GM12892 (cell line): ENCODE measurements at regions not wholly inside any gene's neighbourhood (a gene's known extent, or its start where the extent isn't known, plus 50 kb on each side); places are given as distances from the start of the nearest gene placed in this dataset.

Source experiments
- DNase-seq: peaks from one replicate; pipeline ENCODE4 v3.0.0; 2011; ENCODE audit not compliant: insufficient read length
- FAIRE-seq: peaks from 2 replicates; lab custom pipeline; 2011; peaks lifted over from hg19 to GRCh38; lab: Jason Lieb, UNC
- POLR2A ChIP-seq: IDR thresholded peaks from 2 replicates; pipeline ENCODE4 v1.6.1; 2011; ENCODE audit warnings: low read depth, low read length, control low read depth
- POLR2AphosphoS5 ChIP-seq: IDR thresholded peaks from 2 replicates; pipeline ENCODE4 v1.6.1; 2011; ENCODE audit warnings: low read depth, low read length, control low read depth
- TAF1 ChIP-seq: IDR thresholded peaks from 2 replicates; pipeline ENCODE4 v1.6.1; 2011; ENCODE audit warnings: low read depth, mild to moderate bottlenecking, control low read depth, low read length, borderline replicate concordance

DNA sequence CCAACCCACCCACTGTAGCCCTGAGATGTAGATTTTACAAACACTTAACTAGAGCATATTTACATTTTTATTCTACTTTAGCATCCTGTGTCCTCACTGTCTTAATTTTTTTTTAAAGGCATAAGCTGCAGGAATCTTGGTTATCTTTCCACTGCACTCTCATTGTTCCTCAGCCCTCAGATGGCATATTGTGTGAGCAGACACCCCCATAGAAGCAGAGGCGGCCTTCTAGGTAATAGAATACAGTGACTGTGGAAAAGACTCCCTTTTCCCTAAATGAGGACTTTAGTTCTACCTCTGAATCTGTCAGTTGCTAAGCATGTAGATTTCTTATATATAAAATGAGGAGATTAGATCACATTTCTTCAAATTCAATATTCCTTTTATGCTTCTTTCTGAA lies 543.5 kb upstream of the SPHKAP start:
- TF ChIP-seq TAF1 (no peak), POLR2AphosphoS5 (no peak), POLR2A (no peak)
- FAIRE-seq, result no peak
- DNase-seq, result no peak

DNA sequence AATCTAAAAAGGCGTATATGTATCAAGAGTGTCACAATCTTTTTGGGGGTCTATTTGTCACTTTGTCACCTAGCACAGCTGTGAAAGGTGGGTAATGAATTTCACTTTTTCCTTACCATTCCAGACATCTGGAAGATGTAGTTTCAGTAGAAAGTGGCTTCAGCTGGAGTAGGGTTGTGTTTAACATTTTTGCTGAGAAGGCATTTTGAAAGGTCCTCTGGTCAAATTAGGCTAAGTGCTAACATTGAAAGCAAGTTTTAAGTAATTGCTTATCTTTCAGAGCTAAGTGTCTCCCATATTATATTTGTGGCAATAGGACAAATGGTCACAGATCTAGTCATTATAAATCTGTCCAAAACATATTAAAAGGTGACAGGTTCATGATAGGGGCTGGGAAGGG lies 542.1 kb upstream of the SPHKAP start:
- DNase-seq (no peak), FAIRE-seq (no peak)
- TF ChIP-seq POLR2A (no peak), TAF1 (no peak), POLR2AphosphoS5 (no peak)

DNA sequence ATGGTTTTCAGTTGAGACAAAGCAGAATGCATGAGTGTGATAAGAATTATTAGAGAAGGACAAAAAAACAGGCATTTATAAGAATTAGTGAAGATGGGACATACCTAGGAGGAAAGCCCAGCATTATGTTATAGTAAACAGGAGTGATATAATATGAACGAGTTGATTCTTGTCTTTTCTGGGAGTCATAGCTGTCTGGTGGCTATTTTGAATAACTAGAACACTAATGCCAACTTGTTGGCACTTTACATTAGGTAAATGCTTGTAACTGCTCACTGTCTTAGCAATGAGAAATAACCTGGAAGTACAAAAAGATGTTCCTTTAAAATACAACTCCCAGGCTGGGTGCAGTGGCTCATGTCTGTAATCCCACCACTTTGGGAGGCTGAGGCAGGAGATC lies 540.8 kb upstream of the SPHKAP start:
- FAIRE-seq (no peak), DNase-seq (no peak)
- TF ChIP-seq POLR2A, result no peak
- no peak for TF ChIP-seq TAF1
- no peak for TF ChIP-seq POLR2AphosphoS5

DNA sequence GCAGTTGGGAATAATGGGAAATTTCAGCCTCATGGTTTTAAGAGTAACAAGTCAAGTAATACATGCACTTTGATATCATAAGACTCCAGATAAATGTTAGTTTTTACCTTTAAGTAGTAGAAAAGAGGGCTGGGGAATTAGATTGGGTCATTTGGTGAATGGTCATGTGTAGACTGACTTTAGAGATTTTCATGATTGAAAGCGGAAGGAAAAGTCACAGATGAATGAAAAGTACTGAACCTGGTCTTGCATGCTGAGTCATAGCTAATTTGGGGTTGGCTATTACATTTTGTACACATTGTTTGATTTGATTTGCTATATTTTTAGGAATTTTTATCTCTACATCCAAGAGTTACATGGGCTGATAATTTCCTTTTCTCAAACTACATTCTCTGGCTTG lies 539.4 kb upstream of the SPHKAP start:
- DNase-seq (no peak), FAIRE-seq (no peak)
- TF ChIP-seq TAF1, result no peak
- no peak for TF ChIP-seq POLR2A
- TF ChIP-seq POLR2AphosphoS5, result no peak

DNA sequence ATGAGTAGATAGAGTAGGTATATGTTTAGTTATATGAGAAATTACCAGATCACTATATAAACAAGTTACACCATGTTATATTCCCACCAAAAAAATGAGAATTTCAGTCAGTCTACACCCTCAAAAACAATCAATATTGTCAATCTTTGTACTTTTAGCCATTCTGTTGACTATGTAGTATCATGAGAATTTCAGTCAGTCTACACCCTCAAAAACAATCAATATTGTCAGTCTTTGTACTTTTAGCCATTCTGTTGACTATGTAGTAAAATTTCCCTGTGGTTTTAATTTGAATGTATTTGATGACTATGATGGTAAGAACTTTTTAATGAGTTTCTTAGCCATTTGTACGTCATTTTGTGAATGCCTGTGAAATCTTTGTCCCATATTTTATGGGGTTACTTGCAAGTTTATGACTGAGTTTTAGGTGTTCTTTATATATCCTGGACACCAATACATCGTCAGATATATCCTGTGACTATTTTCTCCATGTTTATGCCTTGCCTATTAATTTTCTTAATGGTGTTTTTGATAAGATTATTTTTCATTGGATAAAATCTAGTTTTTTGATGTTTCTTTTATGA lies 528.4 kb upstream of the SPHKAP start:
- TF ChIP-seq TAF1 (no peak), POLR2A (no peak), POLR2AphosphoS5 (no peak)
- FAIRE-seq (no peak), DNase-seq (no peak)

DNA sequence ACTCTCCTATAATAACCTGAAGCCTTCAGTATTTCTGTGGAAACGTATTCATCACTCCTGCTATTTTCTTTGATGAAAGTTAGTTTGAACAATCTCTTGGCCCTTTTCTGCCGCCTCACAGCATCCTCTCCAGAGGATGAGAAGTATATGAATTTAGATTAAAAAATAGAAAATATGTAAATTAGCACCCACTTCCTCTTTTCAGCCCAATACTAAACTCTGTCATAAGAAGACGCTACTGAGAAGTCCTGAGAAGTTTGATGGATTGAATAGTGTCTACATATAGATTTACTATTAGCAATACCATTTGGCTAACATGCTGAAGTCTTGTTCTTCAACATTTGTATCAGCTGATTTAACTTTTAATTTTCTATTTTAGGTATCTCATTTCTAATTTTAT lies 526.4 kb upstream of the SPHKAP start:
- TF ChIP-seq POLR2AphosphoS5 (no peak), TAF1 (no peak), POLR2A (no peak)
- FAIRE-seq (no peak), DNase-seq (no peak)

DNA sequence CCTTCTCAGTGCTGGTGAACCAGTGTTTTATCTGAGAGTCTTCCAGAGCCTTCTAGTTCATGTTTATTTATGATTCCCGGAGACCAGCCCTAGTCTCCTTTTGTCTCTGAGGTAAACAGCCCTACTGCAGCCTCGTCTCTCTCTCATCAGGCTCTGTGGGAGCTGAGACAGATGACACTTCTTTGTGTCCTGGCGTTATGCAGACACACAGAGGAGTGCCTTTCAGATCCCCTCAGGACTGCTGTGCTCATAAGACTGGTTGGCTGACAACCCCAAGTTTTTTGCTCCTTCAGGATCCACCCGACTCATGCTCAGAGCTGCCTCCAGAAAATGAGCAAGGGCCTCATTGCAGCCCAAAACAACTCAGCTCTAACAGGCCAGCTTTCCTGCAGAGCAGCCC lies 523.8 kb upstream of the SPHKAP start:
- TF ChIP-seq POLR2A (no peak), POLR2AphosphoS5 (no peak), TAF1 (no peak)
- no peak for DNase-seq
- FAIRE-seq, result no peak

DNA sequence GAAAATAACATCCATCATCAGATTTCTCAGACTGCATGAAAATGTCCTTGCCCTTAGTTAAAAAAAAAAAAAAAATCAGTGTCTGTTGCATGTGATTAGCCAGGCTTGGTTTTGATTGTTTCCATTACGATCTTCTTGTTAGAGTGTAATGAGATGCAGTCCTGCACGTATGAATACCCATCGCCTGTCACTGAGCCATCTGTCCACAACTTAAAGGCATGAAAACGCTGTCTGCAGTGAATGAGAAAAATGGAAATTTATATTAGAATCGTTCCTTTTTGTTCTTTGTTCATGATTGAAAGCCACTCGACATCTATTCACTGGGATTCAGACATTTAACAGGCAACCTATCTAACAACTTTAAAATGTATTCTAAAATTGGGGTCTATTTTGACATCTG lies 521.7 kb upstream of the SPHKAP start:
- TF ChIP-seq POLR2AphosphoS5 (no peak), TAF1 (no peak)
- DNase-seq (no peak), FAIRE-seq (no peak)

DNA sequence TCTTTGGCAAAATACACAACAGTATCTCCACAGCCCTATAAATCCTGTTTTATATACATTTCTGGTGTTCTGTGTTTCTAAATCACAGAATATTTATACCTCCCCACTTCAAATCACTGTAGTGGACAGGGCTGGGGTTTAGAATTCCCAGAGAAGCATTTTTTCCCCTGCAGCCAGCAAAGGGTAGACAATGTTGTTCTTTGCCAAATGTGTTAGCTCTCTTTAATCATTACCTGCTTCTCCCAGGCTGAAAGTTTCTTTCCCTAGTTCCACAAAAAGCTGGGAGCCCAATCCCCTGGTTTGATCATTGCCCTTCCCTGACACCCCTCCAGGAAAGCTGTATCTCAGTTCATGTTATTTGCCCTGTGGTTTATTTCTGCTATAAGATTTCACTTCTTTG lies 520.0 kb upstream of the SPHKAP start:
- no peak for FAIRE-seq
- no peak for DNase-seq
- no peak for TF ChIP-seq POLR2A
- TF ChIP-seq TAF1, result no peak
- no peak for TF ChIP-seq POLR2AphosphoS5

DNA sequence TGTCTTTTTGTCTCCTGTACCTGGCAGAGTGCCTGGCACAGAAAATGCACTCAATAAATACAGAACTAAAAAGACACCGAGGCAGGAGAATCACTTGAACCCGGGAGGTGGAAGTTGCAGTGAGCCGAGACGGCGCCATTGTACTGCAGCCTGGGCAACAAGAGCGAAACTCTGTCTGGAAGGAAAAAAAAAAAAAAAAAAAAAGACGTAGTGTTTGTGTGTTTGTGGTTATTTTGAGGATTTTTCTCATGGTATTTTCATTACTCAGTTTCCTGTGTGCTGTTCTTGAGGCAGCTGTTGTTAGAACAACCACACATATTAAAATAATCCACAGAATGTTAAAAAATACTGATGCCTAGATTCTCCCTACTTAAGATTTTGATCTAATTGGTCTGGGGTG lies 519.2 kb upstream of the SPHKAP start:
- DNase-seq (no peak), FAIRE-seq (no peak)
- TF ChIP-seq POLR2A (no peak), TAF1 (no peak), POLR2AphosphoS5 (no peak)

DNA sequence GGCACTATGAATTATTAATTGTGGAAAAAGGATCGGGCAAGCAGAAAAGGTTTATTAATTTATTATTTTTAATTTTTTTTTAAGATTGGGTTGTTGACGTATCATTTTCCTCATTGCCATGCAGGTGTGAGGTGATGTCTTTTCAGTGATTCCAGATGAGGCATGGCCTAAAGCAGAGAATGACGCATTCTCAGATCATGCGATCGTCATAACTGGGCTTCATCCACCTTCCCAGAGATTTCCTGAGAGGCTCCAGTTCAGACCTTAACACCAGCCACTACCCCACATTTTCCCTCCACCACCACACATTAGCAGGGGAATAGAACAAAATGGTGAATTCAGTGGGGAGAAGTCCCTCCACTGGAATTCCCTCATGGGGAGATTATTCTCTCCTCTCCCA lies 518.4 kb upstream of the SPHKAP start:
- DNase-seq, result no peak
- TF ChIP-seq TAF1 (no peak), POLR2AphosphoS5 (no peak), POLR2A (no peak)
- no peak for FAIRE-seq

DNA sequence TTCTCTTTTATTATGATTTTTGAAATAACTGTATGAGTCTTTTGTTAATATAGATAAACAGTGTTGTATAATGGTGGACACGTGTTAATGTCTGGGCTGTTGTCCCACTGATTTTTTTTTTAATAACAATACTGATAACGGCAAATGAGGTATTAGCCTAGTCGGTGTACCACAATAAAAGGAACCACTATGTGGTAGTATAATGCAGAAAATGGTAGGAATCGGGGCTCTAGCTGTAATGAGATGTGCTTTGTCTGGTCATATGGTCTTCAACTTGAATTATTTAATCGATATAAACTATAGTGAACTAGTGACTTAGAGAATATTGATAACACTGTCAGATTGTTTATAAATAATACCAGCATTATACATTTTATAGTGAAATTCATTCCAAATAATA lies 517.9 kb upstream of the SPHKAP start:
- no peak for DNase-seq
- TF ChIP-seq TAF1 (no peak), POLR2AphosphoS5 (no peak), POLR2A (no peak)
- FAIRE-seq, result no peak
